Peyer's patch (tissue), 4 donors: ENCODE measurements at regions not wholly inside any gene's neighbourhood (a gene's known extent, or its start where the extent isn't known, plus 50 kb on each side); places are given as distances from the start of the nearest gene placed in this dataset.

Experiments
- DNase-seq, 3 donors: peaks; one replicate each; pipeline ENCODE4 v3.0.0-alpha.2; 2017 to 2019
- H3K27ac ChIP-seq, 4 donors: fragments of 200-600 bp; sonication (generic); one replicate each; pipeline ENCODE4 v1.5.1; 2016 to 2019
- H3K27me3 ChIP-seq, 2 donors: fragments of 200-600 bp; sonication (generic); one replicate each; pipeline ENCODE4 v1.5.1; 2019
- H3K36me3 ChIP-seq, 3 donors: fragments of 200-600 bp; sonication (generic); one replicate each; pipeline ENCODE4 v1.5.1; 2016 to 2019
- H3K4me1 ChIP-seq, 4 donors: fragments of 200-600 bp; sonication (generic); one replicate each; pipeline ENCODE4 v1.5.1; 2016 to 2019
- H3K4me3 ChIP-seq, 4 donors: fragments of 200-600 bp; sonication (generic); 1 replicate in 3 of 4; 2 replicates in 1 of 4; pipeline ENCODE4 v1.5.1; 2016 to 2019; ENCODE audit warnings: mild to moderate bottlenecking in 1 of 4
- H3K9me3 ChIP-seq, 4 donors: fragments of 200-600 bp; sonication (generic); one replicate each; pipeline ENCODE4 v1.5.1; 2016 to 2019; ENCODE audit warnings: mild to moderate bottlenecking in 1 of 4
- POLR2A ChIP-seq, 2 donors: fragments of 450-650 bp; IDR thresholded peaks; one replicate each; pipeline ENCODE4 v1.5.1; 2017; ENCODE audit warnings: antibody characterized with exemption in 2 of 2, mild to moderate bottlenecking in 2 of 2, moderate library complexity in 2 of 2
- TF ChIP-seq, protein P1 (sequence below), 6 experiments: fragments of 450-650 bp in 4 of 6; fragments of 200-600 bp in 2 of 6; sonication (generic) in 1 of 6; IDR thresholded peaks; one replicate each; pipeline ENCODE4 v1.5.1; 2017 to 2019; ENCODE audit warnings: antibody characterized with exemption in 6 of 6, mild to moderate bottlenecking in 3 of 6, moderate library complexity in 1 of 6

DNA sequence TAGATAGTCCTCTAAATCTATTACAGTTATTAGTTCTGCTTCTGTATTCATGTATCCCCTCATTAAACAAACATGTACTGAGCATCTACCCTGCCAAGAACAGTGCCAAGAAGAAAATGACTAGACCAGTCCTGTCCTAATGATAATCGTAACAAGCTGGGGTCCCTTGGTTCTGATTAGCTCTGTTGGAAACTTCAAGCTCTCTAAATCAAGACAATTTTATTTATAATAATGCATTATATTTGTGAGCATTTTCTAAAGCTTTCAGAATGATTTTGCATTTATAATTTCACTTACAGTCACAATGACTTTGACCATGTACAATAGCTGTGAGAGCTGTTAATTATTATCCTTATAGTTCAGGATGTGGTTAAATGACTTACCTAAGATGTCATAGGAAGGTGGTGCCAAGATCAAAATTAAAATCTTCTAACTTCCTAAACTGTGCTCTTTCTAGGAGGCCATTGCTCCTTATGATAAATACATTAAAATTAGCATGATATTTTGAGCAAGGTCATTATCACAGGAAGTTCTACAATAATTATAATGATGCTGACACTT is 336.5 kb upstream of the SLC39A10 start:
- Histone ChIP-seq H3K9me3 (peaks cover 0 to 7% (median 0%) of the 10 kb centered on the region in 4 donors), H3K36me3 (no peaks in the 10 kb centered on the region), H3K4me3 (no peak overlapping the region), H3K4me1 (no peaks in the 10 kb centered on the region), H3K27ac (no peak overlapping the region), H3K27me3 (no peaks in the 10 kb centered on the region)
- TF ChIP-seq POLR2A (IDR thresholded peaks at IDR 0.05): no peak
- TF ChIP-seq, protein P1, sequence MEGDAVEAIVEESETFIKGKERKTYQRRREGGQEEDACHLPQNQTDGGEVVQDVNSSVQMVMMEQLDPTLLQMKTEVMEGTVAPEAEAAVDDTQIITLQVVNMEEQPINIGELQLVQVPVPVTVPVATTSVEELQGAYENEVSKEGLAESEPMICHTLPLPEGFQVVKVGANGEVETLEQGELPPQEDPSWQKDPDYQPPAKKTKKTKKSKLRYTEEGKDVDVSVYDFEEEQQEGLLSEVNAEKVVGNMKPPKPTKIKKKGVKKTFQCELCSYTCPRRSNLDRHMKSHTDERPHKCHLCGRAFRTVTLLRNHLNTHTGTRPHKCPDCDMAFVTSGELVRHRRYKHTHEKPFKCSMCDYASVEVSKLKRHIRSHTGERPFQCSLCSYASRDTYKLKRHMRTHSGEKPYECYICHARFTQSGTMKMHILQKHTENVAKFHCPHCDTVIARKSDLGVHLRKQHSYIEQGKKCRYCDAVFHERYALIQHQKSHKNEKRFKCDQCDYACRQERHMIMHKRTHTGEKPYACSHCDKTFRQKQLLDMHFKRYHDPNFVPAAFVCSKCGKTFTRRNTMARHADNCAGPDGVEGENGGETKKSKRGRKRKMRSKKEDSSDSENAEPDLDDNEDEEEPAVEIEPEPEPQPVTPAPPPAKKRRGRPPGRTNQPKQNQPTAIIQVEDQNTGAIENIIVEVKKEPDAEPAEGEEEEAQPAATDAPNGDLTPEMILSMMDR (IDR thresholded peaks at IDR 0.05): no peak
- DNase-seq: no peak

DNA sequence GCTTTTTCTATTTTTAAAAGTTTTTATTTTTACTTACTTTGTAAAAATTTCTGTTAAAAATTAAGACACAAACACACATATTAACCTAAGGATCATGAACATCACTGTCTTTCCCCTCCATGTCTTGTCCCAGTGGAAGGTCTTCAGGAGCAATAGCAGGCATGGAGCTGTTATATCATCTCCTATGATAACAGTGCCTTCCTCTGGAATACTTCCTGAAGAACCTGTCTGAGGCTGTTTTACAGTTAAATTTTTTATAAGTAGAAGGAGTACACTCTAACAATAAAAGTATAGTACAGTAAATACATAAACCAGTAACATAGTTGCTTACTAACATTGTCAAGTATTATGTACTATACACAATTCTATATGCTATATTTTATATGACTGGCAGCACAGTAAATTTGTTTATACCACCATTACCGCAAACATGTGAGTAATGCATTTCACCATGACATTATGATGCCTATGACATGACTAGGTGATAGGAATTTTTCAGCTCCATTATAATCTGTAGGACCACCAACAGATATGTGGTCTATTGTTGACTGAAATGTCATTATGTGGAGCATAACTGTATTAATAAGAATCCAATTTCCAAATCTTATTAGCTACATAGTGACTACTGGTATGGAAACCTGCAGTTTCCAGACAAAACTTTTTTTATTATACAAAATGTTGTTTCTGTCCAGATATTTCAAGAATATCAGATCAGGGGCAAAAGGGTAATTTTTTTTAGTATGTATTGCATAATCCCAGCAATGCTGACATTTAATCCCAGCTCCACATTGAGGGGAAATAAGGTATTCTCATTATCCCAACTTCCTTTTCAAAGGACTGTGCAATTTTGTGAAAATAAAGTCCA is 337.2 kb upstream of the SLC39A10 start:
- no peak overlapping the region for H3K4me3 ChIP-seq
- no peak for TF ChIP-seq POLR2A (IDR thresholded peaks at IDR 0.05)
- TF ChIP-seq, protein P1 (IDR thresholded peaks at IDR 0.05): no peak
- no peak overlapping the region for H3K27ac ChIP-seq
- no peak for DNase-seq
- no peaks in the 10 kb centered on the region for H3K27me3 ChIP-seq
- H3K4me1 ChIP-seq: no peaks in the 10 kb centered on the region
- H3K36me3 ChIP-seq: no peaks in the 10 kb centered on the region
- peaks cover 0 to 7% (median 0%) of the 10 kb centered on the region in 4 donors for H3K9me3 ChIP-seq

DNA sequence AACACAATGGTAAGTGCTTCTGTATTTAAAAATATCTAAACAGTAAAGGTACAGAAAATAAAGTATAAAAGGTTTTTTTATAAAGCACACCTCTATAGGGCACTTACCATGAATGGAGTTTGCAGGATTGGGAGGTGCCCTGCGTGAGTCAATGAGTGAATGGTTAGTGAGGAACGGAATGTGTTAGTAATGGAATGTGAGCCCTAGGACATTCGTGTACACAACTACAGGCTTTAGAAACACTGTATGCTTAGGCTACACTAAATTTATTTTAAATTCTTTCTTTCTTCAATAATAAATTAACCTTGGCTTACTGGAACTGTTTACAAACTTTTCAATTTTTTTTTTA is 337.9 kb upstream of the SLC39A10 start:
- H3K4me3 ChIP-seq: no peak overlapping the region
- no peaks in the 10 kb centered on the region for H3K4me1 ChIP-seq
- H3K27ac ChIP-seq: no peak overlapping the region
- no peaks in the 10 kb centered on the region for H3K27me3 ChIP-seq
- no peak for DNase-seq
- H3K36me3 ChIP-seq: no peaks in the 10 kb centered on the region
- H3K9me3 ChIP-seq: peaks cover 0 to 4% (median 0%) of the 10 kb centered on the region in 4 donors
- TF ChIP-seq, protein P1 (IDR thresholded peaks at IDR 0.05): no peak
- TF ChIP-seq POLR2A (IDR thresholded peaks at IDR 0.05): no peak

DNA sequence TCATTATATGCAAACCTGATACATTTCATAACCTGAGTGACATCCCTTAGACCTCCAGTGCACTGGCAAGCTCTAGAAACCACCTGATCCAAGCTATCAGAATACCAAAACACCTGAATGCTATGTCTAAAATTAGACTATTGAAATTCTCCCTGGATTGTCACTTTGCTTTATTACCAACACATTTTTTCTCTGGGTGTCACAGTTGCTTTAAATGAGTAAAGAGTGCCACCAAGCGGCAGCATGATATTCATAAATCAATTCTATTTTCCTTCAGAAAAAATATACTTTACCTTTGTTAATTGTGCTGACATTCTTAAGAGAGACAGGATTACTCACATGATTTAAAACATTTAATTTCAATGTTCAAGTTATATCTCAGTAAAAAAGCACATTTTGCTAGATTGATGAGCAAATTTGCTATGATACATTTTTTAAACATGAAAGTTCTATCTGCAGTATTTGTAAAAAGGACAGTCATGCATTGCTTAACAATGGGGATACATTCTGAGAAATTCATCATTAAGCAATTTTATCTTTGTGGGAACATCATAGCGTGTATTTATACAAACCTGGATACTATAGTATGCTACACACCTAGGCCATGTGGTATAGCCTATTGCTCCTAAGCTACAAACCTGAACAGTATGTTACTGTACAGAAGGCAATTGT is 338.4 kb upstream of the SLC39A10 start:
- Histone ChIP-seq H3K9me3 (no peaks in the 10 kb centered on the region), H3K27me3 (no peaks in the 10 kb centered on the region), H3K27ac (no peak overlapping the region), H3K36me3 (no peaks in the 10 kb centered on the region), H3K4me1 (no peaks in the 10 kb centered on the region), H3K4me3 (no peak overlapping the region)
- peak in 1 of 3 donors; percentile 64 for DNase-seq
- TF ChIP-seq, protein P1 (IDR thresholded peaks at IDR 0.05): peak in 4 of 6 experiments; percentile 52 to 80 (median 74)
- TF ChIP-seq POLR2A (IDR thresholded peaks at IDR 0.05): no peak

DNA sequence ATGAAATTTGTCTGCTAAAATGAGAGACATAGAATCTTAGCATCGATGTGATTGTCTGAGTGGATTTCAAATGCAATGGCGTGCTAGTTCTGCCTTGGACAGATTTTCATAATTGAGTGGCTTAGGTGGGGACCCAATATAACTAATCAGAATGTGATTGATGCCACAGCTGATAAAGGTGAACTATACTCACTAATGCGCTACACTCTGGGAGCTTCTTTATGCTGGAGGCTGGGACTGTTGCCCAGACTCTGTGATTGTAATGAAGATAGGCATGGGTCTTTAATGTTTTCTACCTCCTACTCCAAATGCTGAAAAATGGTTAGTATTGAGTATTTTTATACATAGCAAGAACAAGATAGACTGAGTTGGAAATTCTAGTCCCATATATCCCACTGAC is 339.5 kb upstream of the SLC39A10 start:
- no peaks in the 10 kb centered on the region for H3K27me3 ChIP-seq
- H3K4me3 ChIP-seq: no peak overlapping the region
- no peak for TF ChIP-seq POLR2A (IDR thresholded peaks at IDR 0.05)
- TF ChIP-seq, protein P1 (IDR thresholded peaks at IDR 0.05): no peak
- no peaks in the 10 kb centered on the region for H3K36me3 ChIP-seq
- no peaks in the 10 kb centered on the region for H3K4me1 ChIP-seq
- no peak overlapping the region for H3K27ac ChIP-seq
- DNase-seq: no peak
- H3K9me3 ChIP-seq: no peaks in the 10 kb centered on the region
